Keratinocyte (primary cell): ENCODE measurements at regions not wholly inside any gene's neighbourhood (a gene's known extent, or its start where the extent isn't known, plus 50 kb on each side); places are given as distances from the start of the nearest gene placed in this dataset.

Experiments used
- DNase-seq: peaks from one replicate; pipeline ENCODE4 v3.0.0-alpha.2; 2011; ENCODE audit warnings: low read depth, missing footprints, low spot score
- FAIRE-seq: peaks from 2 replicates; lab custom pipeline; 2011; peaks lifted over from hg19 to GRCh38; lab: Jason Lieb, UNC
- H2AFZ ChIP-seq: 2 replicates; pipeline ENCODE4 v1.6.0; 2012; ENCODE audit warnings: low read length, control low read depth, inconsistent platforms; ENCODE audit not compliant: control insufficient read depth
- H3K27ac ChIP-seq: 2 replicates; pipeline ENCODE4 v1.5.1; 2011; ENCODE audit warnings: low read length; ENCODE audit not compliant: control insufficient read depth, insufficient read depth
- H3K27me3 ChIP-seq: 3 replicates; pipeline ENCODE4 v1.6.0; 2011; ENCODE audit warnings: low read length; ENCODE audit not compliant: control insufficient read depth, insufficient read depth; ENCODE audit errors: extremely low read depth
- H3K36me3 ChIP-seq, 2 experiments: 2 replicates in 1 of 2; 3 replicates in 1 of 2; pipeline ENCODE4 v1.5.1; 2011; ENCODE audit warnings: low read length in 2 of 2, mild to moderate bottlenecking in 1 of 2; ENCODE audit not compliant: control insufficient read depth in 2 of 2, insufficient read depth in 2 of 2; ENCODE audit errors: extremely low read depth in 1 of 2
- H3K4me1 ChIP-seq: 3 replicates; pipeline ENCODE4 v1.5.1; 2011; ENCODE audit warnings: low read length; ENCODE audit not compliant: control insufficient read depth, insufficient read depth; ENCODE audit errors: extremely low read depth
- H3K4me2 ChIP-seq: 3 replicates; pipeline ENCODE4 v1.6.0; 2011; ENCODE audit warnings: low read depth, low read length; ENCODE audit not compliant: control insufficient read depth, insufficient read depth; ENCODE audit errors: extremely low read depth
- H3K4me3 ChIP-seq, 3 experiments: fragments of 200-600 bp in 1 of 3; sonication (generic) in 1 of 3; 2 replicates in 2 of 3; 3 replicates in 1 of 3; pipeline ENCODE4 v1.5.1; 2011 to 2016; ENCODE audit warnings: low read length in 3 of 3, mild to moderate bottlenecking in 3 of 3, control low read depth in 2 of 3, inconsistent platforms in 1 of 3, low read depth in 1 of 3, mixed read lengths in 1 of 3, mixed run types in 1 of 3, moderate library complexity in 1 of 3; ENCODE audit not compliant: control insufficient read depth in 2 of 3, insufficient read depth in 2 of 3; ENCODE audit errors: extremely low read depth in 1 of 3
- H3K79me2 ChIP-seq: 2 replicates; pipeline ENCODE4 v1.6.0; 2012; ENCODE audit warnings: low read length; ENCODE audit not compliant: control insufficient read depth, insufficient read depth
- H3K9ac ChIP-seq: 3 replicates; pipeline ENCODE4 v1.6.0; 2011; ENCODE audit warnings: low read length; ENCODE audit not compliant: control insufficient read depth, insufficient read depth; ENCODE audit errors: extremely low read depth
- H3K9me1 ChIP-seq: 3 replicates; pipeline ENCODE4 v1.6.0; 2011; ENCODE audit warnings: low read length; ENCODE audit not compliant: control insufficient read depth, insufficient read depth; ENCODE audit errors: extremely low read depth
- H3K9me3 ChIP-seq: 2 replicates; pipeline ENCODE4 v1.5.1; 2012; ENCODE audit warnings: low read depth, low read length; ENCODE audit not compliant: control insufficient read depth
- H4K20me1 ChIP-seq: 3 replicates; pipeline ENCODE4 v1.6.0; 2011; ENCODE audit warnings: low read length; ENCODE audit not compliant: control insufficient read depth, insufficient read depth; ENCODE audit errors: extremely low read depth
- EZH2 ChIP-seq: IDR thresholded peaks from one replicate; pipeline ENCODE4 v1.6.1; 2012; ENCODE audit warnings: inconsistent platforms, mild to moderate bottlenecking, low read length, moderate library complexity
- dilution Hi-C: fragments of 300-500 bp; cut with MboI; formaldehyde crosslinking; loops from one replicate; pipeline ENCODE4 v1.7.0; 2020; ENCODE audit warnings: low sequenced_read_pairs; ENCODE audit not compliant: extremely low pct_ligation_motif_present
- TF ChIP-seq, protein P1 (sequence below), 3 experiments: IDR thresholded peaks in 1 of 3; conservative IDR thresholded peaks in 1 of 3; optimal IDR thresholded peaks in 1 of 3; 2 replicates in 2 of 3; 3 replicates in 1 of 3; pipeline versions ENCODE3 to v1.5.1; 2011; ENCODE audit warnings: low read length in 3 of 3, mild to moderate bottlenecking in 3 of 3, moderate library complexity in 2 of 3, control low read depth in 1 of 3, inconsistent platforms in 1 of 3; ENCODE audit not compliant: insufficient read depth in 2 of 3; ENCODE audit errors: extremely low read depth in 1 of 3

DNA sequence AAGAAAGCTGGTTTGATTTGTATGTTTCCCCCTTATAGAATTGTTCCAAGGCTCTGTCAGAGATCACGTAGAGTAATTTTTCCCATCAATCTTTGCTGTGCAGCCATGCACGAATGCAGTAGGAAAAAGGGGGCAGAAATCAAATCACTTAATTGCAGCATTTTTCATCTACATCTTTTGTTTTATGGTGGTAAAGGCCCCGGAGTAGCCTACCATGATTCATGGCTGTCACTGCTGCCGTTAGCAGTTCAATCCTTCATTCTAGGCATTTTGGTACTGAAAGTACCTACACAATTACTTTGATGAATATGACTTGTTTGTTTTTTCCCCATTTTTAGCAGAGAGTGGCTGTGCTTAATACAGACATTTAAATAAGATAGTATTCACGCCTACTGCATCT is 631.9 kb upstream of the MMS22L start:
- TF ChIP-seq EZH2: no peak
- TF ChIP-seq, protein P1, sequence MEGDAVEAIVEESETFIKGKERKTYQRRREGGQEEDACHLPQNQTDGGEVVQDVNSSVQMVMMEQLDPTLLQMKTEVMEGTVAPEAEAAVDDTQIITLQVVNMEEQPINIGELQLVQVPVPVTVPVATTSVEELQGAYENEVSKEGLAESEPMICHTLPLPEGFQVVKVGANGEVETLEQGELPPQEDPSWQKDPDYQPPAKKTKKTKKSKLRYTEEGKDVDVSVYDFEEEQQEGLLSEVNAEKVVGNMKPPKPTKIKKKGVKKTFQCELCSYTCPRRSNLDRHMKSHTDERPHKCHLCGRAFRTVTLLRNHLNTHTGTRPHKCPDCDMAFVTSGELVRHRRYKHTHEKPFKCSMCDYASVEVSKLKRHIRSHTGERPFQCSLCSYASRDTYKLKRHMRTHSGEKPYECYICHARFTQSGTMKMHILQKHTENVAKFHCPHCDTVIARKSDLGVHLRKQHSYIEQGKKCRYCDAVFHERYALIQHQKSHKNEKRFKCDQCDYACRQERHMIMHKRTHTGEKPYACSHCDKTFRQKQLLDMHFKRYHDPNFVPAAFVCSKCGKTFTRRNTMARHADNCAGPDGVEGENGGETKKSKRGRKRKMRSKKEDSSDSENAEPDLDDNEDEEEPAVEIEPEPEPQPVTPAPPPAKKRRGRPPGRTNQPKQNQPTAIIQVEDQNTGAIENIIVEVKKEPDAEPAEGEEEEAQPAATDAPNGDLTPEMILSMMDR (optimal IDR thresholded peaks at IDR 0.05 in 1 of 3, IDR thresholded peaks at IDR 0.05 in 1 of 3, conservative IDR thresholded peaks at IDR 0.05 in 1 of 3; ENCODE audit: extremely low read depth in 1 of 3, insufficient read depth in 2 of 3, low read length in 3 of 3): no peak
- H3K27me3 ChIP-seq: no peaks in the 10 kb centered on the region
- DNase-seq (no peak), FAIRE-seq (no peak)
- H3K9me3 ChIP-seq: no peaks in the 10 kb centered on the region
- peaks cover 7% of the 10 kb centered on the region for H3K4me1 ChIP-seq
- H4K20me1 ChIP-seq: no peaks in the 10 kb centered on the region
- H3K4me2 ChIP-seq: no peak overlapping the region
- no peak overlapping the region for H3K9ac ChIP-seq
- no peaks in the 10 kb centered on the region for H3K9me1 ChIP-seq
- dilution Hi-C loops: no loop called here
- H3K36me3 ChIP-seq: no peaks in the 10 kb centered on the region
- no peak overlapping the region for H2AFZ ChIP-seq
- no peak overlapping the region for H3K27ac ChIP-seq
- no peaks in the 10 kb centered on the region for H3K79me2 ChIP-seq
- H3K4me3 ChIP-seq: no peak overlapping the region

- Histone ChIP-seq H2AFZ (no peak overlapping the region), H3K9ac (no peak overlapping the region), H3K36me3 (no peaks in the 10 kb centered on the region), H3K27me3 (no peaks in the 10 kb centered on the region), H3K4me1 (peaks cover 7% of the 10 kb centered on the region), H3K79me2 (no peaks in the 10 kb centered on the region), H3K9me1 (no peaks in the 10 kb centered on the region), H4K20me1 (no peaks in the 10 kb centered on the region), H3K4me3 (no peak overlapping the region), H3K27ac (no peak overlapping the region), H3K9me3 (no peaks in the 10 kb centered on the region), H3K4me2 (no peak overlapping the region)
- DNase-seq (no peak), FAIRE-seq (no peak)
- dilution Hi-C loops: no loop called here
- TF ChIP-seq, protein P1 (optimal IDR thresholded peaks at IDR 0.05 in 1 of 3, IDR thresholded peaks at IDR 0.05 in 1 of 3, conservative IDR thresholded peaks at IDR 0.05 in 1 of 3; ENCODE audit: extremely low read depth in 1 of 3, insufficient read depth in 2 of 3, low read length in 3 of 3): no peak
- TF ChIP-seq EZH2: no peak
Observed at GRCh38 chr6:97915537-97915936, 632.5 kb upstream of the MMS22L start.
